Tibial nerve (tissue), 4 donors: ENCODE measurements at regions not wholly inside any gene's neighbourhood (a gene's known extent, or its start where the extent isn't known, plus 50 kb on each side); places are given as distances from the start of the nearest gene placed in this dataset.

Experiments
- EP300 ChIP-seq, 2 donors: sonication (generic); formaldehyde crosslinking; IDR thresholded peaks; one replicate each; pipeline ENCODE4 v1.6.1; 2017; ENCODE audit warnings: antibody characterized with exemption in 2 of 2, mild to moderate bottlenecking in 1 of 2
- POLR2A ChIP-seq, 2 donors: fragments of 450-650 bp; IDR thresholded peaks; one replicate each; pipeline ENCODE4 v1.6.1; 2017; ENCODE audit warnings: antibody characterized with exemption in 2 of 2, mild to moderate bottlenecking in 2 of 2, moderate library complexity in 2 of 2
- TF ChIP-seq, protein P1 (sequence below), 5 experiments: fragments of 200-600 bp in 3 of 5; fragments of 450-650 bp in 2 of 5; sonication (generic) in 3 of 5; IDR thresholded peaks; one replicate each; pipeline ENCODE4 v1.5.1; 2016 to 2019; ENCODE audit warnings: antibody characterized with exemption in 5 of 5, mild to moderate bottlenecking in 3 of 5, moderate library complexity in 2 of 5

DNA sequence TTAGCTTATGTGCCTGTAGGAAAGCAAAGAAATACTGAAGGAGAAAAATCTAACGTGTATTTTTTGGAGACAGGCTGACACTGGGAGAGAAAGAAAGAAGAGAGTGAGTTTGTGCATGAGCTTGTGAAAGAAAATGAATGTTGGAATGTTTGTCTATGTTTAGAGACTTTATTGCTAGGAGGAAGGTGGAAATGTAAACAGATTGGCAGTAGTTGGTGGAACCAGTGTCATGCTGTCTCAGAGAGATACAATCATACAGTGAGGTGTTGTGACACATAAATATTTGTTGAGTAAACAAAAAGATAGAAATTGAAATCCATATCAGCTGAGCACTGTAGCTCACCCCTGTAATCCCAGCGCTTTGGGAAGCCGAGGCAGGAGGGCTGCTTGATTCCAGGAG lies 222.2 kb upstream of the MEIS1 start:
- TF ChIP-seq POLR2A (IDR thresholded peaks at IDR 0.05) (no peak), EP300 (IDR thresholded peaks at IDR 0.05) (no peak)
- TF ChIP-seq, protein P1, sequence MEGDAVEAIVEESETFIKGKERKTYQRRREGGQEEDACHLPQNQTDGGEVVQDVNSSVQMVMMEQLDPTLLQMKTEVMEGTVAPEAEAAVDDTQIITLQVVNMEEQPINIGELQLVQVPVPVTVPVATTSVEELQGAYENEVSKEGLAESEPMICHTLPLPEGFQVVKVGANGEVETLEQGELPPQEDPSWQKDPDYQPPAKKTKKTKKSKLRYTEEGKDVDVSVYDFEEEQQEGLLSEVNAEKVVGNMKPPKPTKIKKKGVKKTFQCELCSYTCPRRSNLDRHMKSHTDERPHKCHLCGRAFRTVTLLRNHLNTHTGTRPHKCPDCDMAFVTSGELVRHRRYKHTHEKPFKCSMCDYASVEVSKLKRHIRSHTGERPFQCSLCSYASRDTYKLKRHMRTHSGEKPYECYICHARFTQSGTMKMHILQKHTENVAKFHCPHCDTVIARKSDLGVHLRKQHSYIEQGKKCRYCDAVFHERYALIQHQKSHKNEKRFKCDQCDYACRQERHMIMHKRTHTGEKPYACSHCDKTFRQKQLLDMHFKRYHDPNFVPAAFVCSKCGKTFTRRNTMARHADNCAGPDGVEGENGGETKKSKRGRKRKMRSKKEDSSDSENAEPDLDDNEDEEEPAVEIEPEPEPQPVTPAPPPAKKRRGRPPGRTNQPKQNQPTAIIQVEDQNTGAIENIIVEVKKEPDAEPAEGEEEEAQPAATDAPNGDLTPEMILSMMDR (IDR thresholded peaks at IDR 0.05) = no peak
